GM19351 (cell line): ENCODE measurements at regions not wholly inside any gene's neighbourhood (a gene's known extent, or its start where the extent isn't known, plus 50 kb on each side); places are given as distances from the start of the nearest gene placed in this dataset.
"Not testable (repeated sequence)": the region's sequence is repeated elsewhere in the genome, so short reads cannot be mapped to it uniquely, and the experiment has no call there.

Experiments used
- ATAC-seq: cut with Tn5 transposase; IDR thresholded peaks from one replicate; pipeline ENCODE4 v1.9.1; 2021; ENCODE audit warnings: mild to moderate bottlenecking, moderate library complexity; ENCODE audit not compliant: unreplicated experiment

- ATAC-seq = not testable (repeated sequence)
Measured at GRCh38 chr2:109976319-109976718, 77.8 kb downstream of the LIMS3 start.

GRCh38 chr2:109980754-109981153 is 82.3 kb downstream of the LIMS3 start:
- ATAC-seq = not testable (repeated sequence)

- ATAC-seq = not testable (repeated sequence)
Measured at GRCh38 chr2:109986389-109987088, 88.1 kb downstream of the LIMS3 start.

GRCh38 chr2:109987089-109987420 is 88.6 kb downstream of the LIMS3 start:
- ATAC-seq = not testable (repeated sequence)

GRCh38 chr2:109987458-109988345 is 89.2 kb downstream of the LIMS3 start:
- ATAC-seq = peak; percentile 69

GRCh38 chr2:109999395-109999794 is 100.9 kb downstream of the LIMS3 start:
- ATAC-seq = not testable (repeated sequence)

GRCh38 chr2:110002502-110002901 is 104.0 kb downstream of the LIMS3 start:
- ATAC-seq = not testable (repeated sequence)

GRCh38 chr2:110013388-110013787 is 102.2 kb downstream of the MALL start:
- not testable (repeated sequence) for ATAC-seq

GRCh38 chr2:110016381-110017092 is 99.1 kb downstream of the MALL start:
- ATAC-seq = not testable (repeated sequence)

- not testable (repeated sequence) for ATAC-seq
Measured at GRCh38 chr2:110020269-110020668, 95.4 kb downstream of the MALL start.

- not testable (repeated sequence) for ATAC-seq
Measured at GRCh38 chr2:110022278-110022677, 93.3 kb downstream of the MALL start.

GRCh38 chr2:110026126-110026785 is 89.4 kb downstream of the MALL start:
- not testable (repeated sequence) for ATAC-seq

GRCh38 chr2:110028411-110028810 is 87.2 kb downstream of the MALL start:
- ATAC-seq = not testable (repeated sequence)

- ATAC-seq = not testable (repeated sequence)
Measured at GRCh38 chr2:110030894-110031293, 84.7 kb downstream of the MALL start.

GRCh38 chr2:110031722-110032327 is 83.8 kb downstream of the MALL start:
- not testable (repeated sequence) for ATAC-seq
